HepG2 (cell line): ENCODE measurements at regions not wholly inside any gene's neighbourhood (a gene's known extent, or its start where the extent isn't known, plus 50 kb on each side); places are given as distances from the start of the nearest gene placed in this dataset.

Experiments
- KDM5A ChIP-seq: fragments of 200-600 bp; sonication (generic); IDR thresholded peaks from 2 replicates; pipeline ENCODE4 v1.7.0; 2018; ENCODE audit warnings: antibody characterized with exemption, mild to moderate bottlenecking, low read length, borderline replicate concordance
- MAX ChIP-seq: IDR thresholded peaks from 2 replicates; pipeline ENCODE4 v1.6.1; 2012; ENCODE audit warnings: inconsistent platforms
- POLR2A ChIP-seq, 2 experiments: IDR thresholded peaks; 2 replicates each; pipeline ENCODE4 v1.6.1; 2011; ENCODE audit warnings: low read depth in 2 of 2, low read length in 2 of 2, mild to moderate bottlenecking in 1 of 2, moderate library complexity in 1 of 2; ENCODE audit not compliant: insufficient read depth in 1 of 2
- POLR2AphosphoS2 ChIP-seq: IDR thresholded peaks from 2 replicates; pipeline ENCODE4 v1.6.1; 2011; ENCODE audit warnings: low read depth, low read length, improper control_type of control experiment
- PRDM15 ChIP-seq: sonication (generic); formaldehyde crosslinking; IDR thresholded peaks from 2 replicates; pipeline ENCODE4 v1.4.0; 2020; ENCODE audit warnings: missing genetic modification reagents
- RNF2 ChIP-seq: fragments of 450-650 bp; conservative IDR thresholded peaks from 2 replicates; pipeline ENCODE4 v1.6.1; 2016; ENCODE audit warnings: low read depth
- YY1 ChIP-seq: IDR thresholded peaks from 2 replicates; pipeline ENCODE4 v1.6.1; 2011; ENCODE audit warnings: low read length, low read depth, moderate library complexity, mild to moderate bottlenecking; ENCODE audit not compliant: insufficient read depth, insufficient replicate concordance
- ZNF225 ChIP-seq: sonication (generic); formaldehyde crosslinking; IDR thresholded peaks from 2 replicates; pipeline ENCODE4 v1.4.0; 2020; ENCODE audit warnings: mild to moderate bottlenecking, missing genetic modification reagents
- ZNF318 ChIP-seq: sonication (generic); formaldehyde crosslinking; IDR thresholded peaks from 2 replicates; pipeline ENCODE4 v1.4.0; 2020; ENCODE audit warnings: mild to moderate bottlenecking, missing genetic modification reagents
- ZNF597 ChIP-seq: sonication (generic); formaldehyde crosslinking; IDR thresholded peaks from 2 replicates; pipeline ENCODE4 v1.5.0; 2020; ENCODE audit warnings: missing genetic modification reagents

GRCh38 chr16:14346278-14347142, 275.4 kb downstream of the MRTFB start:
- TF ChIP-seq ZNF318 (CRISPR knock-in tag) = no peak
- TF ChIP-seq YY1 = no peak
- TF ChIP-seq MAX = no peak
- no peak for TF ChIP-seq KDM5A
- TF ChIP-seq PRDM15 (CRISPR knock-in tag) = no peak
- TF ChIP-seq POLR2AphosphoS2 = no peak
- no peak for TF ChIP-seq RNF2
- no peak for TF ChIP-seq POLR2A (IDR thresholded peaks at IDR 0.05; ENCODE audit: insufficient read depth in 1 of 2, low read depth in 2 of 2, low read length in 2 of 2)
- no peak for TF ChIP-seq ZNF597 (CRISPR knock-in tag)
- TF ChIP-seq ZNF225 (CRISPR knock-in tag) = no peak
